CD14-positive monocyte (primary cell): ENCODE measurements at regions not wholly inside any gene's neighbourhood (a gene's known extent, or its start where the extent isn't known, plus 50 kb on each side); places are given as distances from the start of the nearest gene placed in this dataset.

Experiments
- DNase-seq, 3 donors: peaks; one replicate each; pipeline ENCODE4 v3.0.0-alpha.2; 2011 to 2022
- H2AFZ ChIP-seq: 2 replicates; pipeline ENCODE4 v1.6.0; 2012; ENCODE audit warnings: mild to moderate bottlenecking, low read depth, low read length, inconsistent platforms; ENCODE audit not compliant: insufficient read depth, poor library complexity, severe bottlenecking
- H3K27ac ChIP-seq, 2 donors: 1 replicate in 1 of 2; 2 replicates in 1 of 2; pipeline ENCODE4 v1.5.1; 2012 to 2013; ENCODE audit warnings: low read length in 2 of 2, control low read depth in 1 of 2, inconsistent platforms in 1 of 2, low read depth in 1 of 2, mild to moderate bottlenecking in 1 of 2
- H3K27me3 ChIP-seq, 2 donors: one replicate each; pipeline versions ENCODE4 v1.6.0 to v1.6.1; 2011 to 2013; ENCODE audit warnings: low read length in 2 of 2; ENCODE audit not compliant: control insufficient read depth in 2 of 2, insufficient read depth in 2 of 2
- H3K36me3 ChIP-seq, 2 donors: replicated peaks in 1 of 2; 1 replicate in 1 of 2; 2 replicates in 1 of 2; pipeline versions ENCODE4 v1.5.1 to v1.6.1; 2012 to 2013; ENCODE audit warnings: low read length in 2 of 2, control low read depth in 1 of 2, inconsistent platforms in 1 of 2, mild to moderate bottlenecking in 1 of 2; ENCODE audit not compliant: insufficient read depth in 2 of 2, control insufficient read depth in 1 of 2
- H3K4me1 ChIP-seq, 2 donors: 1 replicate in 1 of 2; 2 replicates in 1 of 2; pipeline versions ENCODE4 v1.5.1 to v1.6.1; 2012 to 2013; ENCODE audit warnings: low read length in 2 of 2, control low read depth in 1 of 2, inconsistent platforms in 1 of 2, mild to moderate bottlenecking in 1 of 2, moderate library complexity in 1 of 2; ENCODE audit not compliant: insufficient read depth in 2 of 2, control insufficient read depth in 1 of 2
- H3K4me2 ChIP-seq: replicated peaks from 2 replicates; pipeline ENCODE3; 2012; ENCODE audit warnings: low read length, moderate library complexity, mild to moderate bottlenecking; ENCODE audit not compliant: poor library complexity, severe bottlenecking; ENCODE audit errors: extremely low read depth
- H3K4me3 ChIP-seq, 3 experiments: fragments of 200-600 bp in 1 of 3; sonication (generic) in 1 of 3; replicated peaks in 1 of 3; 1 replicate in 2 of 3; 2 replicates in 1 of 3; pipeline ENCODE4 v1.5.1; 2011 to 2013; ENCODE audit warnings: low read length in 3 of 3, mild to moderate bottlenecking in 3 of 3, control low read depth in 2 of 3, low read depth in 2 of 3, inconsistent platforms in 1 of 3, moderate library complexity in 1 of 3
- H3K79me2 ChIP-seq: 2 replicates; pipeline ENCODE4 v1.6.0; 2012; ENCODE audit warnings: mild to moderate bottlenecking, control low read depth, inconsistent platforms, low read length, moderate library complexity; ENCODE audit not compliant: insufficient read depth
- H3K9ac ChIP-seq: 2 replicates; pipeline ENCODE4 v1.6.0; 2017; ENCODE audit warnings: low read length, mild to moderate bottlenecking; ENCODE audit not compliant: insufficient read depth, poor library complexity, severe bottlenecking
- H3K9me3 ChIP-seq, 2 donors: replicated peaks in 1 of 2; 1 replicate in 1 of 2; 2 replicates in 1 of 2; pipeline versions ENCODE4 v1.5.1 to v1.6.1; 2012 to 2013; ENCODE audit warnings: low read length in 2 of 2, control low read depth in 1 of 2; ENCODE audit not compliant: control insufficient read depth in 1 of 2, insufficient read depth in 1 of 2
- H4K20me1 ChIP-seq: 2 replicates; pipeline ENCODE4 v1.6.0; 2012; ENCODE audit warnings: mild to moderate bottlenecking, low read length, control low read depth, moderate library complexity; ENCODE audit not compliant: insufficient read depth
- H3K27ac Mint-ChIP-seq, 7 donors: one replicate each; pipeline ENCODE4 v1.8.0; 2020; ENCODE audit warnings: mild to moderate bottlenecking in 7 of 7, mixed read lengths in 7 of 7, moderate library complexity in 6 of 7, inconsistent platforms in 2 of 7
- H3K27me3 Mint-ChIP-seq, 3 donors: one replicate each; pipeline ENCODE4 v1.8.0; 2021 to 2022; ENCODE audit warnings: low read depth in 3 of 3, mild to moderate bottlenecking in 3 of 3, mixed read lengths in 3 of 3, moderate library complexity in 3 of 3, inconsistent platforms in 1 of 3
- H3K36me3 Mint-ChIP-seq, 2 donors: one replicate each; pipeline ENCODE4 v1.8.0; 2020; ENCODE audit warnings: mixed read lengths in 2 of 2, inconsistent platforms in 1 of 2, mild to moderate bottlenecking in 1 of 2
- H3K4me1 Mint-ChIP-seq: one replicate; pipeline ENCODE4 v1.8.0; 2020; ENCODE audit warnings: mild to moderate bottlenecking, mixed read lengths
- H3K4me3 Mint-ChIP-seq, 2 donors: one replicate each; pipeline ENCODE4 v1.8.0; 2020; ENCODE audit warnings: mild to moderate bottlenecking in 2 of 2, mixed read lengths in 2 of 2, moderate library complexity in 1 of 2
- H3K9me3 Mint-ChIP-seq, 7 donors: one replicate each; pipeline ENCODE4 v1.8.0; 2020 to 2022; ENCODE audit warnings: mixed read lengths in 7 of 7, mild to moderate bottlenecking in 6 of 7, moderate library complexity in 6 of 7, inconsistent platforms in 2 of 7
- WGBS: methylation state at CpG from one replicate; pipeline ENCODE4 v1.1.5; 2013; ENCODE audit warnings: missing lambda C conversion rate; ENCODE audit not compliant: insufficient coverage; 5-methylcytosine and 5-hydroxymethylcytosine counted together
- intact Hi-C, 2 donors: fragments of 100-400 bp; cut with micrococcal nuclease; formaldehyde crosslinking; loops; one replicate each; pipeline versions ENCODE4 v1.15.0 to v1.15.1; 2023
- TF ChIP-seq, protein P1 (sequence below): fragments of 200-600 bp; IDR thresholded peaks from one replicate; pipeline ENCODE4 v1.8.0; 2022; ENCODE audit warnings: antibody characterized with exemption, mild to moderate bottlenecking

DNA sequence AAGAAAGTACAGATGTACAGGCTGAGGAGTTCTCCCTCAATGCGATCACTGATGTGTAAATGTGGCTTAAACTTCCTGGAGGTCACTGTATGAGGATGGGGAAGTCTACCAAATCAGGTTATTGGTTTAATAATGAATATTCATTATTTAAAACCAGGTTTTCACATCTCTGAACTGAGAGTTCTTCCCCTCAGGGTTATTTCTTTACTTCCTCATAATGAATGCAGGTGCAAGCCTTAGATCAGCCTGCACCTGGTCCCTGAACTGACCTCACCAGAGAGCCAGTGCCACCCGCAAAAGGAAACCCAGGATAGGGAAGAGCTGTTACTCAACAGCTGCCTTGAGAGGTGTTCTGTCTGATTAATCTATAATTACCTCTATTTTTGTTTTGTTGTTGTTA, 369.0 kb downstream of the EPHA4 start:
- TF ChIP-seq, protein P1, sequence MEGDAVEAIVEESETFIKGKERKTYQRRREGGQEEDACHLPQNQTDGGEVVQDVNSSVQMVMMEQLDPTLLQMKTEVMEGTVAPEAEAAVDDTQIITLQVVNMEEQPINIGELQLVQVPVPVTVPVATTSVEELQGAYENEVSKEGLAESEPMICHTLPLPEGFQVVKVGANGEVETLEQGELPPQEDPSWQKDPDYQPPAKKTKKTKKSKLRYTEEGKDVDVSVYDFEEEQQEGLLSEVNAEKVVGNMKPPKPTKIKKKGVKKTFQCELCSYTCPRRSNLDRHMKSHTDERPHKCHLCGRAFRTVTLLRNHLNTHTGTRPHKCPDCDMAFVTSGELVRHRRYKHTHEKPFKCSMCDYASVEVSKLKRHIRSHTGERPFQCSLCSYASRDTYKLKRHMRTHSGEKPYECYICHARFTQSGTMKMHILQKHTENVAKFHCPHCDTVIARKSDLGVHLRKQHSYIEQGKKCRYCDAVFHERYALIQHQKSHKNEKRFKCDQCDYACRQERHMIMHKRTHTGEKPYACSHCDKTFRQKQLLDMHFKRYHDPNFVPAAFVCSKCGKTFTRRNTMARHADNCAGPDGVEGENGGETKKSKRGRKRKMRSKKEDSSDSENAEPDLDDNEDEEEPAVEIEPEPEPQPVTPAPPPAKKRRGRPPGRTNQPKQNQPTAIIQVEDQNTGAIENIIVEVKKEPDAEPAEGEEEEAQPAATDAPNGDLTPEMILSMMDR: no peak
- H3K79me2 ChIP-seq: no peaks in the 10 kb centered on the region
- no peak overlapping the region for H3K4me2 ChIP-seq
- no peaks in the 10 kb centered on the region for H3K36me3 Mint-ChIP-seq
- H4K20me1 ChIP-seq: no peaks in the 10 kb centered on the region
- H3K27me3 ChIP-seq: no peaks in the 10 kb centered on the region
- no peak overlapping the region for H3K4me3 Mint-ChIP-seq
- no peaks in the 10 kb centered on the region for H3K9me3 ChIP-seq
- peaks cover 0 to 2% (median 0%) of the 10 kb centered on the region in 3 donors for H3K27me3 Mint-ChIP-seq
- no peaks in the 10 kb centered on the region for H3K4me1 ChIP-seq
- no CpG with 5 or more reads among the region's 2 CpGs for WGBS
- no peak overlapping the region for H3K27ac ChIP-seq
- intact Hi-C loops: no loop called here
- H3K4me1 Mint-ChIP-seq: no peaks in the 10 kb centered on the region
- peaks cover 0 to 4% (median 0%) of the 10 kb centered on the region in 7 donors for H3K9me3 Mint-ChIP-seq
- H3K36me3 ChIP-seq: no peaks in the 10 kb centered on the region
- no peak overlapping the region for H3K27ac Mint-ChIP-seq
- no peak overlapping the region for H2AFZ ChIP-seq
- DNase-seq: no peak
- no peak overlapping the region for H3K4me3 ChIP-seq
- H3K9ac ChIP-seq: no peak overlapping the region

DNA sequence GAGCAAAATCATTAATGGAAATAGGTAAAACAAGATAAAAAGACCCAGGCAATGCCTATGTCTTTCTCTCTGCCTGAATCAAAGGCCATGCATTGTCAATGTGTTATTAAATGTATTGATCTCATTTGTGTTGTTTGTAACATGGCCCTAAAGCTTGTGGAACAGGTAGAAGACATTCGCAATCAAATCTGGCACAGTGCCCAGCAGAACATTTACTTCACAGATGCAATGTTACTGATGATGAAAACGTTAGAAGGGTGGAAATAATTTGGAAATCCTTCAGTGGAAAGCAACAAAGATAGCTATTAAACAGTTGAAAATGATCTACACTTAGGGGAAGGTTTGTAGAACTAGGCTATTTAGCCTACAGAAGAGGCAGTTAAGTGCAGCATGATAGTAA, 368.2 kb downstream of the EPHA4 start:
- intact Hi-C loops: no loop called here
- no peak overlapping the region for H2AFZ ChIP-seq
- H3K9ac ChIP-seq: no peak overlapping the region
- H4K20me1 ChIP-seq: no peaks in the 10 kb centered on the region
- 43% methylated on average over 1 of the region's 2 CpGs for WGBS
- H3K9me3 Mint-ChIP-seq: peaks cover 0 to 5% (median 3%) of the 10 kb centered on the region in 7 donors
- H3K4me1 Mint-ChIP-seq: no peaks in the 10 kb centered on the region
- H3K4me2 ChIP-seq: no peak overlapping the region
- H3K36me3 ChIP-seq: no peaks in the 10 kb centered on the region
- no peak for DNase-seq
- no peak overlapping the region for H3K4me3 Mint-ChIP-seq
- H3K36me3 Mint-ChIP-seq: no peaks in the 10 kb centered on the region
- no peaks in the 10 kb centered on the region for H3K4me1 ChIP-seq
- H3K27ac ChIP-seq: no peak overlapping the region
- no peaks in the 10 kb centered on the region for H3K9me3 ChIP-seq
- no peak overlapping the region for H3K27ac Mint-ChIP-seq
- no peak overlapping the region for H3K4me3 ChIP-seq
- no peaks in the 10 kb centered on the region for H3K27me3 ChIP-seq
- no peaks in the 10 kb centered on the region for H3K79me2 ChIP-seq
- peaks cover 0 to 2% (median 0%) of the 10 kb centered on the region in 3 donors for H3K27me3 Mint-ChIP-seq
- TF ChIP-seq, protein P1: no peak
